SH-SY5Y (cell line): ENCODE measurements at regions not wholly inside any gene's neighbourhood (a gene's known extent, or its start where the extent isn't known, plus 50 kb on each side); places are given as distances from the start of the nearest gene placed in this dataset.

ENCODE experiments used
- GATA2 ChIP-seq: IDR thresholded peaks from 2 replicates; pipeline ENCODE4 v1.6.1; 2011; ENCODE audit warnings: mild to moderate bottlenecking, low read depth, low read length
- GATA3 ChIP-seq: IDR thresholded peaks from 2 replicates; pipeline ENCODE4 v1.6.1; 2011; ENCODE audit warnings: low read depth, mild to moderate bottlenecking, low read length, moderate library complexity

DNA sequence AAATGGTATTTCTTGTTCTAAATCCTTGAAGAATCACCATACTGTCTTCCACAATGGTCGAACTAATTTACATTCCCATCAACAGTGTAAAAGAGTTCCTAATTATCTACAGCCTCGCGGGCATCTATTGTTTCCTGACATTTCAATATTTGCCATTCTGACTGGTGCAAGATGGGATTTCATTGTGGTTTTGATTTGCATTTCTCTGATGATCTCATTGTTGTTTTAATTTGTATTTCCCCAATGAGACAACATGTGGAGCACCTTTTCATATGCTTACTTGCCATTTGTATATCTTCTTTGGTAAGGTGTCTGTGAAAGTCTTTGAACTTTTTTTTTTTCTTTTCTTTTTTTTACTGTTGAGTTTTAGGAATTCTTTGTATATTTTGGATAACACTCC lies 473.6 kb downstream of the KCTD16 start:
- TF ChIP-seq GATA2: no peak
- no peak for TF ChIP-seq GATA3
